ENCODE measurements at regions not wholly inside any gene's neighbourhood (a gene's known extent, or its start where the extent isn't known, plus 50 kb on each side); places are given as distances from the start of the nearest gene placed in this dataset.
"Not testable (repeated sequence)": the region's sequence is repeated elsewhere in the genome, so short reads cannot be mapped to it uniquely, and the experiment has no call there.

DNA sequence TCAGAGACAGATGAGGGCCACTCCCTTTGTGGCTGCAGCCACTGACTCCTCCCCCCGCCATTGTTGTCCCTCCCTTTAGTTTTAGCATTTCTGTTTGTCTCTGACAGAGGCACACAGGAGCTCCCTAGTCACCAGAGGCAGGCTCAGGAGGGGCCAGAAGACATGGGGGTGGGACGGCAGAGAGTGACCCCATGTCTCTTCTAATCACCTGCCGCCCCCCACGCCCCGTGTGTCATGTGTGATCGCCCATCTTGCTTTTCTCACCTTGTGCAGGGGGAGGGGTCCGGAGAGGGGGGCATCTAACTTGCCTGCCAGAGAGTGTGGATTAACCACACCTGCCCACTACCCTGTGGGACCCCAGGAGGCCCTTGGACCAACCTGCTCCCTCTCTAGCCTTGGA is 246.7 kb upstream of the TP53TG3C start:
- DNase-seq: not testable (repeated sequence)

- DNase-seq: not testable (repeated sequence)
Observed at GRCh38 chr16:32946041-32946560, 247.9 kb upstream of the TP53TG3C start.

GRCh38 chr16:32945311-32945710 is 248.7 kb upstream of the TP53TG3C start:
- not testable (repeated sequence) for DNase-seq

- DNase-seq: not testable (repeated sequence)
Observed at GRCh38 chr16:32939845-32940244, 254.2 kb upstream of the TP53TG3C start.

- not testable (repeated sequence) for DNase-seq
Observed at GRCh38 chr16:32937929-32938328, 256.1 kb upstream of the TP53TG3C start.

GRCh38 chr16:32932240-32933040 is 256.5 kb upstream of the TP53TG3 start:
- DNase-seq: not testable (repeated sequence)

DNA sequence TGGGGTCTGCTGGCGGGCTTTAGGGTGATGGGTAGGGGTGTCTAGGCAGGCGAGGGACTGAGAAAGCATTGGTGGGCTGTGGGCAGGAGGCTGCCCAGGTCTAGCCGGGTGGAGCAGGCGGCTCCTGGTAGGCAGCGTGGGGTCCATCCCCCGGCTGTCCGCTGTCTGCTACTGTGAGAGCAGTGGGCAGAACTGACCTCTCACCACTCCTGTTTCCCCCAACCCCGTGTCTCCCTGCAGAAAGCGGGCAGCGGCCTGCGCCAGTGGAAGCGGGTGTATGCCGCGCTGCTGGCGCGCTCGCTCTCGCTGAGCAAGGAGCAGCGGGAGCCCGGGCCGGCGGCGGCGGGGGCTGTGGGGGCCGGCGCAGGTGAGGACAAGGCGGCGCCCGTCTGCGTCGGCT is 249.2 kb upstream of the TP53TG3 start:
- DNase-seq: not testable (repeated sequence)

DNA sequence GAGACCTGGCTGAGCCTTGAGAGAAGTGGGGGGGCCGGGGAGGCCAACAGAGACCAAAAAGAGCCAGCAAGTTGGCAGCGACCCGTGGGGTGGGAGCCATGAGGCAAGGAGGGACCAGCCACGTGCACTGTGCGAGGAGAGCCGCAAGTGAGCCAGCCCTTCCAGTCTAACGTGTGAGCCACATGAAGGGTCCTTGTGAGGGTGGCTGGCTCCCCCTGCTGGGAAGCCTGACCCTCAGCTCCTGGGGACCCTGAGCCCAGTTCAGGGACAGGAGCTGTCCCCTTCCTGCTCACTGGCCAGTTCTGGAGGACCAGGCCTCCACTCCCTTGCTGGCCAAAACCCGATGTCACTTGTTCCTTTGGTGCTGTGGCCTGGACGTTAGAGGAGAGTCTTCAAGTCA is 246.6 kb upstream of the TP53TG3 start:
- not testable (repeated sequence) for DNase-seq

DNA sequence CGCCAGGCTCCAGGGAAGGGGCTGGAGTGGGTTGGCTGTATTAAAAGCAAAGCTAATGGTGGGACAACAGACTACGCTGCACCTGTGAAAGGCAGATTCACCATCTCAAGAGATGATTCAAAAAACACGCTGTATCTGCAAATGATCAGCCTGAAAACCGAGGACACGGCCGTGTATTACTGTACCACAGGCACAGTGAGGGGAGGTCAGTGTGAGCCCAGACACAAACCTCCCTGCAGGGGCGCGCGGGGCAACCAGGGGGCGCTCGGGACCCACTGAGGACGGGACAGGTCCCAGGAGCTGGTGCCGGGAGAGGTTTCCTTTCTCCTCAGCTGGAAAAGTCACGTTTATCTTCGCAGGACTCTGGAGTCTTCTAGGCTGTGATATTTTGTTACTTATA is 239.4 kb upstream of the TP53TG3 start:
- not testable (repeated sequence) for DNase-seq

DNA sequence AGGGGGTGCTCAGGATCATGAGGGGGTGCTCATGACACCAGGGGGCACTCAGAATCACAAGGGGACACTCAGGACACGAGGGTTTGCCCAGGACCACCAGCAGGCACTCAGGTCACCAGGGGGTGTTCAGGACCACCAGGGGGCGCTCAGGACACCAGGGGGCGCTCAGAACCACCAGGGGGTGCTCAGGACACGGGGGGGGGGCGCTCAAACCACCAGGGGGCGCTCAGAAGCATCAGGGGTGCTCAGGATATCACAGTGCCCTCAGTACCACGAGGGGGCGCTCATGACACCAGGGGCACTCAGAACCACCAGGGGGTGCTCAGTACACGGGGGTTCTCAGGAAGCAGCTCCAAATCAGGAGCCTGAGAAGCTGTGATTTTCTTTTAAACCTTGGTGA is 221.8 kb upstream of the TP53TG3 start:
- peak; percentile 2 for DNase-seq

- DNase-seq: not testable (repeated sequence)
Observed at GRCh38 chr16:32885392-32885791, 209.4 kb upstream of the TP53TG3 start.

- DNase-seq: not testable (repeated sequence)
Observed at GRCh38 chr16:32884556-32884955, 208.6 kb upstream of the TP53TG3 start.

DNA sequence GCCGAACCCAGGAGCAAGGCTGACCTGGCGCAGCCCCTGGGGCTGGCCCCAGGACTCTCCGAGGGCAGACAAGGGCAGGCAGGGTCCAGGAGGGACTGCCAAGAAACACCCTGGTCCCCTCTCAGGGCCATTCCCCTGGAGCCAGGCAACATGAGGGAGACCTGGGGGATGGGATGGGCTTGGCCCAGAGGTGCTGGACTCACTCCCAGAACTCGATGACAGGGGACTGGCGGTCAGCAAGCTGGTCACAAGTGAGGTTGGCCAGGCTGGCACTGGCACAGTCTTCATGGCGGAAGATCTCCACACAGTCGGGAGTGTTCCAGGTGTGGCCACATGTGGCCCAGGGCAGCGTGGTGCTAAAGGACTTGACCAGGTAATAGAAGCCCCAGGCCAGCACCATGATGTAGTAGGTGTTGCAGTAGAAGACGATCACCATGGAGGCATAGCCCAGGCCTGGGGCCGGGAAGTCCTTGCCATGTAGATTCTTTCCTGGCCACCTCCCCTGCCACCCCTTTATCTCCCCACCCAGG is 206.4 kb upstream of the TP53TG3 start:
- not testable (repeated sequence) for DNase-seq

- not testable (repeated sequence) for DNase-seq
Observed at GRCh38 chr16:32881631-32882030, 205.7 kb upstream of the TP53TG3 start.

DNA sequence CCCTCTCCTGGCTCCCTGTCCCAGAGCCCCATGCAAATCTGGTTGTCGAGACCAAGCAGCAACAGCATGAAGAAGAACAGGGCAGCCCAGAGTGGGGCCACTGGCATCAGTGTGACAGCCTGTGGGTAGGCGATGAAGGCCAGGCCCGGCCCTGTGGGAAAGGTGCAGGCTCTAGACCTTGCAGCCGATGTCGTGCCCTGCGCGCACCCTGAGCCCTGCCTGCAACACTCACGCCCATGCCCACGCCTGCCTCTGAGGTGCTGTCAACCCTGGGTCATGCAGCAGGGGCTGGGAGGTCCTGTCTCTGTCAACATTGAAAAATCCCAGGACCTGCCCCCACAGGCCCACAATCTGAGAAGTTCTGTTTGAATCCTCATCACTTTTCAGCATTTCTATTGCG is 204.0 kb upstream of the TP53TG3 start:
- DNase-seq: not testable (repeated sequence)

DNA sequence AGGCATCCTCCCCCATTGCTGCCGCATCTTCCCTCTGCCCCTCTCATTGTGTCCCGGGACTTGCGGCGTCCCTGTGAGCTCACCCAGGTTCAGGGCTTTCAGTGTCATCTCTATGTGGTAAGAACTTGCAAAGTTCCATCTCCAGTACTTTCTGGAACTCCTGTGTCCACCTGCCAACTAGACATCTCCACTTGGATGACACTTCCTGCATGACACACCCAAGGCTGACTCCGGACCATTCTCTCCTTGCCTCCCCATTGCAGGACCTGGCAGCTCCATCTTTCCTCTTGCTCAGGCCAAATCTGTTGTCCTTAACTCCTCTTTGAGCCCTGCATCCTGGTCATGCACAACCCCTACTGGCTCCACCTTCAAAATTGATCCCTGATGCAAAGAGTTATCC is 200.8 kb upstream of the TP53TG3 start:
- not testable (repeated sequence) for DNase-seq

GRCh38 chr16:32873783-32874182 is 197.8 kb upstream of the TP53TG3 start:
- DNase-seq: not testable (repeated sequence)

GRCh38 chr16:32873120-32873519 is 197.2 kb upstream of the TP53TG3 start:
- not testable (repeated sequence) for DNase-seq

- DNase-seq: not testable (repeated sequence)
Observed at GRCh38 chr16:32870628-32871027, 194.7 kb upstream of the TP53TG3 start.

DNA sequence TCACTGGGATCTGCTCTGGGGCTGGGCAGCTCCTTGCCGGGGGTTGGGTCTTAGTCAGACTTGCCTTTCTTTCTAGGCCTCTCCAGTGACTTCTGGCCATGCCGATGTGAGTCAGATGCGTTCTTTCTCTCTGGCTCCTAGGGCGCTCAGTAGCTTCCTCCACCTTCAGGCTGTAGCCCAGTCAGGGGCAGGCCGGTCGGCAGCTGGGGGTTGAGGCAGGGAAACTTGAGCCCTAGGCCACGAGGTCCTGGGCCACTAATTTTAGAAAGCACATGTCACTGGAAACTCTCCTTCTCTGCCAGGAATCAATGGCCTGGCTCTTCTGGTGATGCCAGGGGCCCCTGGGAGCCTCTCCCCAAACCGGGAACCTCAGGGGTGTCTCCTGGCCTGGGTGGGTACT is 192.4 kb upstream of the TP53TG3 start:
- not testable (repeated sequence) for DNase-seq

DNA sequence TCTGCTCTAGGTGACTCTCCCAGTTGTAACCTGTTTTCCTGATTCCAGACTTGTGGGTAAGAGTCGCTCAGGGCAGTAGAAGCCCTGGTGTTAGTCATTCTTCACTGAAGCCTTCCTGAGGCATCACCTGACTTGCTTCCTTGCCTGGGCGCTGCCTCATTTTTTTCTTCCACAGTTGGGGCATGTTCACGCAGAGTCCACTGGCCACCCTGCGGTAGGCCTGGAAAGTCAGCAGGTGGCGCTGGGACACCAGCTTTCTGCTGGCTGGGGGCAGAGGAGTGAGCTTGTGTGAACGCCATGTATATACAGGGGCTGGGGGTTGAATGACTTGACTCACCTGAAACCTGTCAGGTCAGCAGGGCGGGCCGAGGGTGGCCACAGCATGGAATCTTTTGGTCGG is 189.3 kb upstream of the TP53TG3 start:
- DNase-seq: not testable (repeated sequence)

GRCh38 chr16:32861476-32862201 is 185.7 kb upstream of the TP53TG3 start:
- not testable (repeated sequence) for DNase-seq

GRCh38 chr16:32847379-32847778 is 171.4 kb upstream of the TP53TG3 start:
- not testable (repeated sequence) for DNase-seq
